GM18498 (cell line): ENCODE measurements at regions not wholly inside any gene's neighbourhood (a gene's known extent, or its start where the extent isn't known, plus 50 kb on each side); places are given as distances from the start of the nearest gene placed in this dataset.

ENCODE experiments used
- ATAC-seq: cut with Tn5 transposase; IDR thresholded peaks from one replicate; pipeline ENCODE4 v1.9.1; 2021; ENCODE audit warnings: mild to moderate bottlenecking, moderate library complexity; ENCODE audit not compliant: unreplicated experiment

DNA sequence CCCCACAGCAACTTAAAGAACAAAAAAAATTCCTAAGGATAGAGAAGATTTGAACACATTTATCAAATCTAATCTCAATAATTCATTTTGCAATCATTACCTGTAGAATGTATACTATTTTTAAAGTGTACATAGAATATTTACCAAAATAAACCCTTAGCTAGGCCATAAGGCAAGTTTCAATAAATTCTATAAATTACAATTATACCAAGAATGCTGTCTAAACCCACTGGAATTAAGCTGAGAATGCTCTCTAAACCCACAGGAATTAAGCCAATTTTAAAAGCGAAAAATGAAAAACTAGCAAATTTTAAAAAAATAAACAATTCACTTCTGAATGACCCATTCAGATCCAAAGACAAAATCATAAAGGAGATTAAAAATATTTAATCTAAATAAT lies 540.4 kb upstream of the NBEA start:
- no peak for ATAC-seq

DNA sequence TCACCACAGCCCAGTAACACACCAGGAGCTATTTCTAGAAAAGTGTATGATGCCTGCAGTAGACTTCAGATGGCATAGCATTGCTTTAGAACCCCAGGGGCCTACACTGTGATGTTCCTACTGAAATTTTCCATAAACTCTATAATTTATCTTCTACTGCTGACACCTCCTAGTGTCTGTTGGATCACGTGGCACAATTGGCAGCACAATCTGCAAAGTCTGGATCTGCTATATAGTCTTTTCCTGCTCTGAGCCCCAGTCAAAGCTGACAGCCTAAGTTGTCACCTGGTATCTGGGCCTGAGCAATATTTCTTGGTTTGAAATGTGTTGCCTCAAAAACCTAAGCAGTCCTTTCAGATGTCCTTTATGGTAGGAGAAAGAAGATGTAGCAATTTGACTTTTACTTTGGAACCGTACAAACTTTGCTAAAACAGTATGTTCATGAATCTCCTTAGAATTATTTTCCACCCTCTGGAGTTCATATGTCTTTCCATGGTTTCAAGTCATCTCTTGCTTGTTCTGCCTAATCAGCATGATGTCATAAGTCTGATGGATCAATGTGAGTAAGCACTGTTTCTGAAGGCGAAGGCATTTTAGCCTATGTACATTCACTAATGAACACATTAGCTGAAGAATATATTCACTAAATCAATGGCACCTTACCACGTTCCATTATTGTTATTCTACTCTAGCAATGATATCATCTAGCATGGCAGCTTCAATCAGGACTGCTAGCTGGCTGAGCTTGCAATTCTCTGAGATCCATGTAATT lies 536.5 kb upstream of the NBEA start:
- ATAC-seq = no peak

- no peak for ATAC-seq
Observed at GRCh38 chr13:34408640-34409039, 533.4 kb upstream of the NBEA start.

DNA sequence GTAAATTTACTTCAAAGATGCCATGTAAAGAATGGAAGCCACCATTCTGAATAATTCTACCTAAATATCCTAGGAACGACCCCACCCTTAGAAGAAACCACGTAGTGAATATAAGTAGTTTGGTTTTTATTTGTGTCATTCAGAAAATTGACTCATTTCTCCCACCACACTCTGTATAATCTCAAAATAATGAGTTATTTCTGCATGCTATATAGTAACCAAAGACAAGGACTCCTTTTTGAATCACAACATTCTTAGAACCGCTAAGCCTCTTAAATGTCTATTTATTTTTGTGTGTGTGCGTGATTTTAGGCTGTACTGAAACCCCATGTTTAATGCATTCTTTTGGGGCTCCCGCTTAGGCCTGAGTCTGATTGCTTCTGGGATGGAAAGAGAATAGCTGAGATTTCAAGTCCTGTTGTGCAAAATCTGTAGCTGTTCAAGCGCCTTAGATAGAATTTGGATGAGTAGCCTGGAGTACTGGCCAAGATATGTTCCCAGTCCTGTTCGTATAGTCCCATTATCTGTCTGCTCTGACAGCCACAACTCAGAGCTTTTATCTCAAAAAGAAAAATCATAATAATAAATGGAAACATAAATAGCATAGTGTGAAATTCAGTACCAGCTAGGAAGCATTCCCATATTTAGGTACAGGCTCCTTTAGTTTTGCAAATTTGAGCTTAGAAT lies 532.4 kb upstream of the NBEA start:
- ATAC-seq = no peak

DNA sequence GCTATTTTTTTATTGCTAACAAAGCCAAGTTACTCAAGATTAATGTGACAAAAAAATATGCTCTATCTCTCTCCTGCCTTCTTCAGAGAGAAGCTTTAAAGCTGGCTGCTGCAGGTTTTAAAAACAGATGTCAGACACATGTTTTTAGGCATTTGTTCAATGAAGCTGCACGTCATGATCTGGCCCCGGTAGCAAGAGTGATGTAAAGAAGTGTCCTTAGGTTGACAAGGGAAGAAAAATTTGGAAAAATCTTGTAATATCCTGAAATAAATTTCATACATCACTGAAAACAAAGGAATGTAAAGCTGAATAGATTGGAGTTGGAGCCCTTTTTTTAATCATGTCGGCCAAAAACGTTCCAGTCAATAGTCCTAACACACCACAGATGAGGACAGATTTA lies 531.4 kb upstream of the NBEA start:
- no peak for ATAC-seq

DNA sequence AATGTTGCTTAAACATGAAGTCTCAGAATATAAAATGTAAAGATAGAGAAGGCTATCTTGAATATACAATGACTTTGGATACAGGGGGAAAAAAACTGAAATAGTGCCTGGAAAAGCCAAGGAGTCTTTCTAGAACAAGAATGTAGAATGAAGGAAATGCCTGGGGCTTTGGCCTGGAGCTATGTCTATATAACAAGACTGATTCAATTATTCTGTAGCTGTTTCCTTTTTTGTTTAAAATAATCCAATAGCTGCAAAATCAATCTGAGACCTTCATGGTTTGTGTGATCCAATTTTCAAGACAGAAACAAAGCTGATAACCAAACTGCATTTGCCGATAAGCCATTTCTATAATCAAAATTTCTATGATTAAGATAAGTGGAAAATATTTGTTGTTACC lies 530.9 kb upstream of the NBEA start:
- ATAC-seq = no peak

DNA sequence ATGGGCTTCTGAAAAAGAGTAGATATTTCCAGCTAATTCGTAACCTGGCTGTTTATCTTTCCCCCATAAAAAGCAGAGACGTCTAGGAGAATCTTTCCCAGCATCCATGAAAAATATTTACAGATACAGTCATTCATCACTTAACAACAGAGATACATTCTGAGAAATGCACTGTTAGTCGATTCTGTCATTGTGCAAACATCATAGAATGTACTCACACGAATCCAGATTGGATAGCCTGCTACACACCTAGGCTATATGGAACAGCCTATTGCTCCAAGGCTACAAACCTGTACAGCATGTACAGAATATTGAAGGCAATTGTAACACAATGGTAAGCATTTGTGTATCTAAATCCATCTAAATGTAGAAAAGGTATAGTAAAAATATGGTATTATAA lies 530.2 kb upstream of the NBEA start:
- ATAC-seq = no peak

GRCh38 chr13:34412295-34412694 lies 529.8 kb upstream of the NBEA start:
- ATAC-seq = no peak

DNA sequence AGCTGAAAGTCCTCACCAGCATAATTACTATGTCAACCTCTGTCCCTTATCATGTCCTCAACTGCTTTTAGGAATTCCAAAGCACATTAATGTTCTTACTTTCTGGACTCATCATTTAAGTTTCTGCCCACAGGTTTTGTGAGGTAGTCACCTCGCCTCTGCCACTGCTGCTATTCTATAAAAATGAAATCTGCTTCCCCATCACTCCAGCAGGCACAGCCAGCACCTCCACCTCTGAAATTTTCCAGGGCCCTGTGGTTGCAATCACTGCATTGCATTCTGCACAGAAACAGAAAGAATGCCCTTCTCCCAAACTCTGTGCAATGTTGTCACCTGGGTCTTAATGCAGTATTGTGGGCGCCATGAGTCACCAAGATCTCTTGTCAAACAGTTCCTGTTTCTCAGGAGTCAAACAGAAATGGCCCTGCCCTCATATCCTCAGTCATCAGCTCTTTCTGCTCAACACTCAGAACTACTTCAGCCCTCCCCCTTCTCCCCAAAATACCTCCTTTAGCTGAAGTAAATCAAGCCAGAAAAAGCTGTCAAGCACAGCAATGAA lies 529.2 kb upstream of the NBEA start:
- ATAC-seq = no peak

DNA sequence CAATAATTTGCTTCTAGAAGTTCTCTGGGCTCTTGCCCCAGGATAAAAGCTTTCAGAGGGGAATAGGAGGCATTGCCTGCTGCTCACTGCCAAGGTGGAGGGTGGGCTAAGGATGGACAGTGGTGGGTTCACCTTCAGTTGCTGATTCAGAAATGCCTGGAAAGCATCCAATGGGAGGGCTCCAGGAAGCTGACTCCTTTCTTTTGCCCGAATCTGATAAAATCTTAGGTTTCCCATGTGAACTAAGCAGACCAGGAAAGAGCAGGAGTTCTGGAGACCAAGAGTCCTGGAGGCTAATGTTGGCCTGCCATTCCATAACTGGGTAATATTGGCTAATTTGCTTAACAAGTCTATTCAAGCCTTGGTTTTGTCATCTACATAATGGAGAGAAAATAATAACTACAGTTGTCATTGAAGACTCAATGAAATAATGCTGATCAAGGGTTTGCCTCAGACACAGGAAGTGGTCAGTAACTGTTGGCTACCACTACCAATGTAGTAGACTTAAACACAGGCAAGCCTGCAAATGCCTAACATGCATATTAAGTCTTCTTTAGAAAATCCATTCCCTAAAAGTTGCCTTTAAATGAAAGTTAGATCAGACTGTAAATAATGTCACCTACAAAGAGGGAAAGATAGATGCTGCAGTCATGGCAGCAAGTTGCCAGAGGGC lies 528.4 kb upstream of the NBEA start:
- no peak for ATAC-seq

DNA sequence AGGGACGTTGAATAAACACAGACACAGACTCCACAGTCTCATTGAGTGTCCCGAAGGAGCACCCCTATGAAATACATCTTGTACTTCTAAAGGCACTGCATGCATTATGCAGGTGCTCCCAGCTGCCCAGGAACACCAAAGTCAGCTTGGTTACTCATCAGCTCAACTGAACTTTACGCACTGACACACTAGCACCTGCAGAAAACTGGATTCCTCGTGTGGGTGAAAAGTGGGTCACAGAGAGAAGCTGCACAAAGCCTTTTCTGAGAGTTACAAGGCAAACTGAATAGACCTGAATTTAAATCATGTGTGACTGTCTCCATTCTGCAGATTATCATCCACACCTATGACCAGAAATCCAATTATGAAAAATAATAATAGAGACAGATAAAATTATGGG lies 527.5 kb upstream of the NBEA start:
- ATAC-seq = no peak

DNA sequence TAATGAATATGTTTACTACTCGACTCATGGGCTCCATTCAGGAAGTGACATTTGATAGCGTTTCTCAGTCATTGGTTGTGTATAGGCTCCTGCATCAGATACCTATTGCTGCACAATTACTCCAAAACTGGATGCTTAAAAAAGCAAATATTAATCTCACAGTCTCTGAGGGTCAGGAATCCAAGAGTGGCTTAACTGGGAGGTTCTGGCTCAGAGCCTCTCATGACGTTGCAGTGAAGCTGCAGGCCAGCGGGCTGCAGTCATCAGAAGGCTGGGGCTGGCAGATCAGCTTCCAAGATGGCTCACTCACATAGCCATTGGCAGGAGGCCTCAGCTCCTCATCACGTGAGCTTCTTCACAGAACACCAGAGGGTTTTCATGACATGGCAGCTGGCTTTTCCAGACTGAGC lies 525.1 kb upstream of the NBEA start:
- no peak for ATAC-seq

- no peak for ATAC-seq
Observed at GRCh38 chr13:34417896-34418295, 524.2 kb upstream of the NBEA start.

DNA sequence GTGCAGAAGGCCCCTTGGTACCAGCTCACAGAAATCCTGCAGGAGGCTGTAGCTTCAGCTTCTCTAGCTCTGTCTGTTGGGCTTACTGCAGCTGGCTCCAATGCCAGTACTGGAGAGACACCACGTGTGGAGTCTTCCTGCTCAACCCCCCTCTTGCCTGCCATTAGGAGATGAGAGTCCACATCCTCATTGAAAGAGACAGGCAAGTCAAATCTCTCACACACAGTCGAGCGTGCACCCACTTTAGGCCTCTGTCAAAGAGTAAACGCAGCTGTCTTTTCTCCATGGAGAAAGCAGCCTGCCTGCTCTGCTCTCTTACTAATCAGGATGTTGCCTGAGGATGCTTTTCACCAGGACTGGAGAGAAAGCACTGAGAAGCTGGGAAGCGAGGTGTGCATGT lies 523.0 kb upstream of the NBEA start:
- ATAC-seq = no peak

DNA sequence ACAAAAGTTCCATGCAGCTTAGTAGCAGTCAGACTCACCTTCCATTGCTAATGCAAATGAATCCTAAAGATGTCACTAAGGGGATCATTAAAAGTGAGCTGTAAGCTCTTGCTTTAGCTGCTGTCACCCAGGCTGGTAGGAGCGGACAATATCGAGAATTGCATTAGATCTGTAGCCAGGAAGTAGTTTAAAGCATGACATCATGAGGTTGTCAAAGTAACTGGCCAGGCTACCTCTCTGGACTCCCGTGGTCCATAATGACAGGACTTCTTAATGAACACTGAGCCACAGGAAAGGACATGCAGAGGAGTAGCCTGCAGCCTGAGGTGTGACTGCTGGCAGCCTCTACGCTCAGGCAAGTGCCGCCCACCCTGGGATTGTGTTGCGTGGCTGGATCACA lies 522.3 kb upstream of the NBEA start:
- no peak for ATAC-seq

- ATAC-seq = no peak
Observed at GRCh38 chr13:34420702-34421346, 521.2 kb upstream of the NBEA start.

DNA sequence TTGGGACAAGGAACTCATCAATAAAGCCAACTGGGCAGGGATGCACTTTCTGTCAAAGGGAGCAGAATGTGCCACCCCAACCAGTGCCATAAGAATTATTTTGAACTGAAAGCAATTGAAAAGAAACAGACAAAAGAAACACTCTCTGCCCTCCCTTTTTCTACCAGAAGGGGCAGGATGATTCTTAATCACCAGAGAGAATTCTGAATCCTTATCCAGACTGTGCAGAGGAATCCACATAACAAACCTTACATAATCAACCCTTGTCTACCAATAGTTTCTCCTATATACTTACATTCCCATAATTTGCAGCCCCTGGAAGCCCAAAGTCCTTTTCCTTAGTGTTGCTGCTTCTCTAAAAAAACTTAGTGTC lies 520.7 kb upstream of the NBEA start:
- ATAC-seq = no peak

DNA sequence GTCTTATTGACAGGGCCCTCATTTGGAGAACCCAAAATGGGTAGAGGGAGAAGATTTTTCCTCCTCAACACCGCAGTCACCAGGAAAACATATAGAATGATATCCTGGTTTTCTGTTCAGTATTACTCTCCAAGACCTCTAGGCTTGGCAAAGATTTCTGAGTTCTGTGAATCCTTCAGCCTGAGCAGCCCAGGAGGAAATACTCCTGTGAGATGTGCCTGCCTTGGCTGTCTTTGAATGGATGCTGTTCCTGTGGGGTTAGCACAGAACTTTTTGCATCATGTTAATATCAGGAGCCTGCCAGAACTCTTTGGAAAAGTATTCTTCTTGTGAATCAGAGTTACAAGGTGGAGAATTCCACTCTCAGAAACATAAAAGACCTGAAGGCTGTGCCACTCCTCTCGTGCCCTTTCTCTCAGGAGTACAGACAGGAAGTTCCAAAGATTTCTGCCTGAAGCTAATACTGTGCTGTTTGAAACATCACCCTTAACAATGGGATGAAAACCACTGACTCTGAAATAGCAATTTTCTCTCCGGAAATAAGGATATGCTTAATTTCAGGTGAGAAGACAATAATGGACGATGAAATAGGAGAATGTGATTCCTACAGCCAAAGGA lies 520.1 kb upstream of the NBEA start:
- no peak for ATAC-seq

DNA sequence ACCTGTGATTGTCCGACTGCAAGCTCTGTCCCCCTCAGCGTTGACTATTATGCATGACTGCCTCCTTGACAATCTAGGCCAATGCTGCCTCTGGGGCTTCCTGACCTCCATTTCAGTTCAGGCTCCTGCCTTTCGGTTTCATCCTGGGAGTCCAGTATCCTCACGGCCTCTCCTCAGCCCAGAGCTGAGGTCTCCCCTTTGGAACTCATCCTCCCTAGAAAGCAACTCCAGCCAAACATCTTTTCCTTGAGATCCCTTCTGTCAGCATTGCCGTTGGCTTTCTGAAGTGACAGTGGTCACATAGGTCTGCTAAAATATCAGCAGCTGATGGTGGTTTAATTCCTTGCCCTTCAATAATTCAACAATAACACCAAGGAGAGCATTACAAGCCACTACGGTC lies 519.1 kb upstream of the NBEA start:
- no peak for ATAC-seq

DNA sequence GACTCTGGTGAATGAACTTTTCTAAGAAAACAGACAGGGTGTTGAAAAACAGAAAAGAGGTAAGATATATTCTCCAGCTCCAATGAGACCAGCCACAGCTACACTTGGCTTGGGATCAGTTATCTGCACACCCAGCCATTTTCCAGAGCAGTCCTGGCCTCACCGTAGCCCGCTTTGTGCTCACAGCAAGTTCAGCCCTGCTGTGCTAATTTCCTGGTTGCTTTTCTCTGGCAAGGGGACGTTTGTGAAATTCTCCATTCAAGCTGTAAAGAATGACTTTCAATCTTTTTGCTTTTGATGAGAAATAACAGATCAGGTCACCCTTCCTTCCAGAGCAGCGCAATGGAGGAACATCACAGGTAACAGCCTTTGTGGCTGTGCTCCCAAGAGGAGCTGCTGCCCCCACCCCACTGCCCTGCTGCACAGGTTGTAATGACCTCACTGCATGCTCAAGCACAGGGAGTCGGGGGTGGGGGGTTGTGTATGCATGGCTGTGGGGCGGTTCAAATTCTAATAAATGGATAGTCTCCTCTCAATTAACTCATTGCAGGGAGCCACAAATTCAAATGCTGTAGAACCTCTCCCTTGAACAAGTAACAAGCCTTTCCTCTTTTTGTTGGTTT lies 516.6 kb upstream of the NBEA start:
- no peak for ATAC-seq

DNA sequence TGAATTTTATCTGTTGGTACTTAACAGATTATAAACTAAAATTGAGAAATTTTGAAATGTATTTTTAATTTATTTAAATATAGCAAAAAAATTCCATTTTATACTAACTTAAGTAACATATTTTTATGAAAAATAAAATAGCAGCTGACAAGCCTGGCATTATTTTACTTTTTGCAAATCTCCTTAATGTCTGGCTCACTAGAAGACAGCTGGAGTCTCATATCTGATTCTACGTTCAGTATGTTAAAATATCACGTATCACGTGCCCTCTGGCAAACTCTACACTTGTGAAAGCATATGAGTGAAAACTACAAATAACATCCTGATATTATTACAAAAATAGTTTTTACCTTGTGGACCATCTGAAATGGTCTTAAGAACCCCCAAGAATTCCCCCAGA lies 513.2 kb upstream of the NBEA start:
- no peak for ATAC-seq
